ENCODE measurements at regions not wholly inside any gene's neighbourhood (a gene's known extent, or its start where the extent isn't known, plus 50 kb on each side); places are given as distances from the start of the nearest gene placed in this dataset.
"Not testable (repeated sequence)": the region's sequence is repeated elsewhere in the genome, so short reads cannot be mapped to it uniquely, and the experiment has no call there.

- Histone ChIP-seq H3K27ac (no peak overlapping the region), H3K27me3 (no peaks in the 10 kb centered on the region), H3K4me1 (no peaks in the 10 kb centered on the region), H3K36me3 (no peaks in the 10 kb centered on the region), H3K9me3 (no peaks in the 10 kb centered on the region), H3K4me3 (no peak overlapping the region)
- no peak for DNase-seq (ENCODE audit: low spot score in 2 of 2)
- TF ChIP-seq EP300 (IDR thresholded peaks at IDR 0.05) (no peak), POLR2A (IDR thresholded peaks at IDR 0.05) (no peak), POLR2AphosphoS5 (IDR thresholded peaks at IDR 0.05) (no peak), CTCF (IDR thresholded peaks at IDR 0.05) (no peak)
- 93% methylated on average over 4 of the region's 4 CpGs for WGBS
These were observed 376.3 kb upstream of the INTU start for GRCh38 chr4:127256500-127256899.

- no peak overlapping the region for H3K4me3 ChIP-seq
- TF ChIP-seq POLR2AphosphoS5 (IDR thresholded peaks at IDR 0.05) = no peak
- TF ChIP-seq POLR2A (IDR thresholded peaks at IDR 0.05) = no peak
- no peak for TF ChIP-seq CTCF (IDR thresholded peaks at IDR 0.05)
- no peak for TF ChIP-seq EP300 (IDR thresholded peaks at IDR 0.05)
- no peaks in the 10 kb centered on the region for H3K9me3 ChIP-seq
- H3K27me3 ChIP-seq = no peaks in the 10 kb centered on the region
- H3K27ac ChIP-seq = no peak overlapping the region
- H3K36me3 ChIP-seq = no peaks in the 10 kb centered on the region
- no peaks in the 10 kb centered on the region for H3K4me1 ChIP-seq
- WGBS = 37% methylated on average over 1 of the region's 1 CpG
- no peak for DNase-seq (ENCODE audit: low spot score in 2 of 2)
These were observed 371.3 kb upstream of the INTU start for GRCh38 chr4:127261476-127261875.

- Histone ChIP-seq H3K9me3 (peaks cover 3% of the 10 kb centered on the region), H3K27me3 (no peaks in the 10 kb centered on the region), H3K4me3 (no peak overlapping the region), H3K4me1 (no peaks in the 10 kb centered on the region), H3K27ac (no peak overlapping the region), H3K36me3 (no peaks in the 10 kb centered on the region)
- no peak for DNase-seq (ENCODE audit: low spot score in 2 of 2)
- no peak for TF ChIP-seq CTCF (IDR thresholded peaks at IDR 0.05)
- TF ChIP-seq POLR2A (IDR thresholded peaks at IDR 0.05) = no peak
- TF ChIP-seq POLR2AphosphoS5 (IDR thresholded peaks at IDR 0.05) = no peak
- TF ChIP-seq EP300 (IDR thresholded peaks at IDR 0.05) = no peak
- WGBS = 64% methylated on average over 1 of the region's 1 CpG
These were observed 364.4 kb upstream of the INTU start for GRCh38 chr4:127268367-127268766.

GRCh38 chr4:127277023-127277422, 355.7 kb upstream of the INTU start:
- not testable (repeated sequence) for H3K27ac ChIP-seq; DNase-seq (ENCODE audit: low spot score in 2 of 2); H3K4me3 ChIP-seq; H3K4me1 ChIP-seq; H3K36me3 ChIP-seq; H3K27me3 ChIP-seq
- whole genome bisulfite sequencing = 75% methylated on average over 3 of the region's 3 CpGs
- peaks cover 11% of the 10 kb centered on the region for H3K9me3 ChIP-seq

- TF ChIP-seq CTCF (IDR thresholded peaks at IDR 0.05) = no peak
- no peak for TF ChIP-seq POLR2AphosphoS5 (IDR thresholded peaks at IDR 0.05)
- TF ChIP-seq POLR2A (IDR thresholded peaks at IDR 0.05) = no peak
- no peak for TF ChIP-seq EP300 (IDR thresholded peaks at IDR 0.05)
- no peaks in the 10 kb centered on the region for H3K27me3 ChIP-seq
- no peak overlapping the region for H3K4me3 ChIP-seq
- H3K36me3 ChIP-seq = no peaks in the 10 kb centered on the region
- no peaks in the 10 kb centered on the region for H3K4me1 ChIP-seq
- H3K27ac ChIP-seq = no peak overlapping the region
- H3K9me3 ChIP-seq = no peaks in the 10 kb centered on the region
- DNase-seq (ENCODE audit: low spot score in 2 of 2) = no peak
These were observed 348.5 kb upstream of the INTU start for GRCh38 chr4:127284236-127284635.

- Histone ChIP-seq H3K4me1 (no peaks in the 10 kb centered on the region), H3K27ac (no peak overlapping the region), H3K36me3 (no peaks in the 10 kb centered on the region), H3K9me3 (peaks cover 17% of the 10 kb centered on the region), H3K27me3 (no peaks in the 10 kb centered on the region), H3K4me3 (no peak overlapping the region)
- TF ChIP-seq EP300 (IDR thresholded peaks at IDR 0.05) (no peak), POLR2A (IDR thresholded peaks at IDR 0.05) (no peak), CTCF (IDR thresholded peaks at IDR 0.05) (no peak), POLR2AphosphoS5 (IDR thresholded peaks at IDR 0.05) (no peak)
- DNase-seq (ENCODE audit: low spot score in 2 of 2) = no peak
- 55% methylated on average over 1 of the region's 1 CpG for WGBS
These were observed 341.4 kb upstream of the INTU start for GRCh38 chr4:127291316-127291715.

Measured in suprapubic skin (tissue), 4 donors.